AG04449 (cell line): ENCODE measurements at regions not wholly inside any gene's neighbourhood (a gene's known extent, or its start where the extent isn't known, plus 50 kb on each side); places are given as distances from the start of the nearest gene placed in this dataset.

Source experiments
- CTCF ChIA-PET: fragments of 350-600 bp; formaldehyde crosslinking; extraction: SDS; loops from one replicate; lab custom pipeline; 2021; ENCODE audit warnings: antibody characterized with exemption; lab: Yijun Ruan, JAX
- POLR2A ChIA-PET: fragments of 400-600, 350-600 bp; formaldehyde crosslinking; extraction: SDS; loops from one replicate; lab custom pipeline; 2020; ENCODE audit warnings: antibody characterized with exemption, inconsistent platforms; lab: Yijun Ruan, JAX
- DNase-seq: peaks from one replicate; pipeline ENCODE4 v3.0.0-alpha.2; 2010; ENCODE audit warnings: low read depth, low spot score
- H3K4me3 ChIP-seq: 2 replicates; pipeline ENCODE4 v1.5.1; 2011; ENCODE audit warnings: low read depth, mild to moderate bottlenecking, control low read depth, low read length
- TF ChIP-seq, protein P1 (sequence below): IDR thresholded peaks from one replicate; pipeline ENCODE4 v1.5.1; 2011; ENCODE audit warnings: mild to moderate bottlenecking, moderate library complexity, low read length, control low read depth, inconsistent platforms; ENCODE audit not compliant: insufficient read depth; ENCODE audit errors: missing control alignments

DNA sequence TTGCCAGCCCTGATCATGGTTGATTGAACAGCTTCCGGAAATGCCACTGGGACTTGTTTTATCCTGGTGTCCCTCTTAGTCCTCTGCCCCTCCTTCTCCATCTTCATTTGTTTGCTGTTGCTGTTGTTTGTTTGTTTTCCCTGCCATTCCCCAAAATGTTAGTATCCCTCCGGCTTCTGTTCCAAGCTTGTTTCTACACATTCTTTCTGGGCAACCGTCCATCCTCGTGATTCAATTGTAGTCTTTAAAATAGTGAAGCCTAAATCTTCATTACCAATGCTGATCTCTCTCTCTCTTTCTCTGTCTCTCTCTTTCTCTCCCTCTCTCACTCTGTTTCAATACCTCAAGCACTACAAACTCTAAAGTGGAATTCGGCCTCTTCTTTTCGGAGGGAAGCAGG is 649.3 kb upstream of the ARGLU1 start:
- H3K4me3 ChIP-seq, result no peak overlapping the region
- TF ChIP-seq, protein P1, sequence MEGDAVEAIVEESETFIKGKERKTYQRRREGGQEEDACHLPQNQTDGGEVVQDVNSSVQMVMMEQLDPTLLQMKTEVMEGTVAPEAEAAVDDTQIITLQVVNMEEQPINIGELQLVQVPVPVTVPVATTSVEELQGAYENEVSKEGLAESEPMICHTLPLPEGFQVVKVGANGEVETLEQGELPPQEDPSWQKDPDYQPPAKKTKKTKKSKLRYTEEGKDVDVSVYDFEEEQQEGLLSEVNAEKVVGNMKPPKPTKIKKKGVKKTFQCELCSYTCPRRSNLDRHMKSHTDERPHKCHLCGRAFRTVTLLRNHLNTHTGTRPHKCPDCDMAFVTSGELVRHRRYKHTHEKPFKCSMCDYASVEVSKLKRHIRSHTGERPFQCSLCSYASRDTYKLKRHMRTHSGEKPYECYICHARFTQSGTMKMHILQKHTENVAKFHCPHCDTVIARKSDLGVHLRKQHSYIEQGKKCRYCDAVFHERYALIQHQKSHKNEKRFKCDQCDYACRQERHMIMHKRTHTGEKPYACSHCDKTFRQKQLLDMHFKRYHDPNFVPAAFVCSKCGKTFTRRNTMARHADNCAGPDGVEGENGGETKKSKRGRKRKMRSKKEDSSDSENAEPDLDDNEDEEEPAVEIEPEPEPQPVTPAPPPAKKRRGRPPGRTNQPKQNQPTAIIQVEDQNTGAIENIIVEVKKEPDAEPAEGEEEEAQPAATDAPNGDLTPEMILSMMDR, result no peak
- DNase-seq, result no peak
- POLR2A ChIA-PET, result no interaction called here
- CTCF ChIA-PET, result interaction anchor here (1.6 kb wide), 1 partner anchor 12 kb away, joined by 6 read pairs; no protein-coding TSS in a partner anchor

DNA sequence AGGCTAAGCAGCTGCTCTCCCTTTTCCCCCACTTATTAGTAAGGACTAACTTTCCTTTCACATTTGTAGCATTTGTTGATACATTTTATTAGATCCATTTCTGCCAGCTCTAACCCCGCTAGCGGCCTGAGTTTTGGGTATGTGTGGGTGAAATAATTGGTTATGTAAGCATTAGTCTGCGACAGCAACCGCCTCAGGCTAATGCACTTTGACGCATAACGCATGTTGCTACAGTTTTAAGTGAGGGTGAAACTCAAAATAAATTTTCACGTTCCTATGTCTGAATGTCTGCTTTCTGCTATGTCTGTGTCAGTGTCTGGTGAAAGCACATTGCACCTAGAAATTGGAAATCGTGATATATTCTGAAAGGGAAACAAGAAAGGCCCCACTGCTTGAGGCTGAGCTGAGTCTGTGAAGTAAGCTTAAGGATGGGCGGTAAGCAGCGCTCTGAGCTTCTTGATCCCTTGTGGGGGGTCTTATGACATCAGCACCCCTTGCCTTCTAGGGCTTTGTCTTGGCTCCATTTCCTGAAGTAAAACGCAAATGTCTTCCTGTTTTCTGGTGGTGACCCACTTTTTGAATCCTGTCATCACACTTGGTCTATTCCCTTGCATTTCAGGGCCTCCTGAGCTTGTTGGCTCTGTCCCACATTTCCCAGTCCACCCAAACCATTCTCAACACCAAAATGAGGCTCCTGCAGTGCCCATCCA is 648.3 kb upstream of the ARGLU1 start:
- TF ChIP-seq, protein P1, result no peak
- no peak overlapping the region for H3K4me3 ChIP-seq
- ChIA-PET POLR2A (no interaction called here), CTCF (interaction anchor here (1.6 kb wide), 1 partner anchor 11 kb away, joined by 6 read pairs; no protein-coding TSS in a partner anchor)
- DNase-seq, result no peak

DNA sequence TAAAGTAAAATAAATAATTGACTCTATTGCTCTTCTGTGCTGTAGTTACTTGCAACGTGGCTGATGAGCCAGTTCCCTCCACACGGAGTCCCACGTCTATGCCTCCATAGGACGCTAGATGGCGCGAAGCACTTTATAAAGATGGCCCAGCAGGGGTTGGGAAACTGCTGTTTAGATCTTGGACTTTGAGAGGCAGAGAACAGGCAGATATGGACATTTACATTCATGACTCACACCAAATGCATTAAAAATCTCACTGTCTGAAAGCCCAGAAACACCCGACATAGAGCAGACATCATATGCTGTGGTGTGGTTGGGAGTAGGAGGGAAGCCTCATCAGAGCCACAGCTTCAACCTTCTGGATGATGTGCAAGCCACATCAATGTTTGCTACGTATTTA is 643.1 kb upstream of the ARGLU1 start:
- no peak overlapping the region for H3K4me3 ChIP-seq
- POLR2A ChIA-PET, result no interaction called here

DNA sequence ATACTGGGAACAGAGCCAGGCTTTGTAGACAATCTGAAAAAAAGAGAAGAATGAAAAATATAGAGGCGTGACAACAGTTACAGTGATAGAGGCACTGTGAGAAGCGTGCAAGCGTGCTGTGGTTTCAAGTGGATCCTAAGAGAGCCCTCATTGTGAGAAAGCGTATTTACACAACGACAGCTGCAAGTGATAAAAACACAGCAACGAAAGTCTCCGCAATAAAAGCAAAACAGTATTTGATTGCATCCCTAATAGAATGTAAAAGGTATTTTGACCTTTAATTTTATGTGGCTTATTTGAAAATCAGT is 642.7 kb upstream of the ARGLU1 start:
- ChIA-PET POLR2A (no interaction called here), CTCF (interaction anchor here (2.1 kb wide), 1 partner anchor 945 kb away, joined by 16 read pairs; no protein-coding TSS in a partner anchor)
- TF ChIP-seq, protein P1, result no peak
- no peak for DNase-seq
- no peak overlapping the region for H3K4me3 ChIP-seq

More for the DNA sequence above, 643.1 kb upstream of the ARGLU1 start:
- CTCF ChIA-PET, result interaction anchor here (0.9 to 2.1 kb wide), 2 partner anchors 10 to 945 kb away, joined by 4 to 16 read pairs; no protein-coding TSS in a partner anchor
- TF ChIP-seq, protein P1, result peak; percentile 72
- peak; percentile 26 for DNase-seq

DNA sequence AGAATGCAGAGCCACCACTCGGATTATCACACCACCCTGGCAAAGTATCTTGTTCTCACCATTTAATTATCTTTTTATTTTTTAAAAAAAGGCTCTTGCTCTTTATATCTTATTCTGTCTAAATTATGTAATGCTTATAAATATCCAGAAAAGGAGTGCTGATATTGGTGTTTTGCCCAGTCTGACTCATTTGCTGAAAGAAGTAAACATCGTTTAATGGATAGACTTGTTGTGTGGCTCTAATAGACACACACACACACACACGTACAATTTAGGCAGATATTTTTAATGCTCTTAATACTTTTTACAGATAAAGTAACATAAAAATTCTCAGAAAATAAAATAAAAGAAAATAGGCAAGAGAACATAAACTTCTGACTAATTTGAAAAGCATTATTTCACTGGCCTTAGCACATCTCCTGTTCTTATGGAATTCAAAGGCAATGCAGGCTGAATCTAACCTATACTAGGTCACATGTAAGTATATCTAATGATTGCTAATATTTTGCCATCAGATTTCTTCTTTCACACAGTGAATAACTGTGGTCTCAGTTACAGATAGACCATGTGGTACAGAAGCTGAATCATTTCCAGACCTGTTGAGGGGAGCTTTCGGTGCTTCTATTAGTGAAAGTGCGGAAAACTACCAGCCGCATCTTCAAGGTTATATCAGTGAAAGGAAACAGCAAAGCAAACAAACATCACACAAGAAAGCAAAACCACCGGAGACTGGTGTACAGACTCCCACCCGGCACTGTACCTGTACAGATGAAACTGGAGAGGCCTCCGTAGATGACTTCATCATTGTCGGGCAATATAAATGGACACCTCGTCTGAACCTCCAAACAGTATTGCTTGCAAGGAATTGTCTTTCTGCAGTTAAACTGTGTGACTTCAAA is 642.1 kb upstream of the ARGLU1 start:
- no peak for DNase-seq
- TF ChIP-seq, protein P1, result no peak
- no peak overlapping the region for H3K4me3 ChIP-seq
- CTCF ChIA-PET, result interaction anchor here (1.3 kb wide), 1 partner anchor 8 kb away, joined by 5 read pairs; no protein-coding TSS in a partner anchor
- POLR2A ChIA-PET, result no interaction called here

DNA sequence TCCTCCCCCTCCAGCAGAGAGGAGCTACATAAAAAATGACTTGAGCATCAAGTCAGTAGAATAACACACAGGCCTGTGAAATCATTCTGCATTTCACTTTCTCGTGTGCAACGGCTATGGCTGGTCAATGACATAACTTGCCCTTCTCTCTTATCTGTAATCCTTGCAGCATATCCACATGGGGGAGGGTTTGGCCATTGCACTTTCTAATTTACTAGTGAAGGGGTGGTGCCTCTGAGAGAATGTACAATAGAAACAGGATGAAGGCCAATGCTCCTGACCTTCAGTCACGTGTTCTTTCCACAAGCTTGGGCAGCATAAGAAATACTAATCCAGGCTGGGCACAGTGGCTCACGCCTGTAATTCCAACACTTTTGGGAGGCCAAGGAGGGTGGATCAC is 641.0 kb upstream of the ARGLU1 start:
- no peak for DNase-seq
- CTCF ChIA-PET, result interaction anchor here (0.7 to 1.3 kb wide), 2 partner anchors 9 to 947 kb away, joined by 5 read pairs; no protein-coding TSS in a partner anchor
- H3K4me3 ChIP-seq, result no peak overlapping the region
- POLR2A ChIA-PET, result no interaction called here
- TF ChIP-seq, protein P1, result no peak
